B cell (primary cell): ENCODE measurements at regions not wholly inside any gene's neighbourhood (a gene's known extent, or its start where the extent isn't known, plus 50 kb on each side); places are given as distances from the start of the nearest gene placed in this dataset.

Experiments used
- EZH2 ChIP-seq: IDR thresholded peaks from 2 replicates; pipeline ENCODE4 v1.6.1; 2012; ENCODE audit warnings: borderline replicate concordance, low read depth, mild to moderate bottlenecking, moderate library complexity, low read length; ENCODE audit not compliant: insufficient read depth, poor library complexity, severe bottlenecking
- TF ChIP-seq, protein P1 (sequence below): fragments of 200-600 bp; IDR thresholded peaks from one replicate; pipeline ENCODE4 v1.8.0; 2022; ENCODE audit warnings: antibody characterized with exemption, mild to moderate bottlenecking

DNA sequence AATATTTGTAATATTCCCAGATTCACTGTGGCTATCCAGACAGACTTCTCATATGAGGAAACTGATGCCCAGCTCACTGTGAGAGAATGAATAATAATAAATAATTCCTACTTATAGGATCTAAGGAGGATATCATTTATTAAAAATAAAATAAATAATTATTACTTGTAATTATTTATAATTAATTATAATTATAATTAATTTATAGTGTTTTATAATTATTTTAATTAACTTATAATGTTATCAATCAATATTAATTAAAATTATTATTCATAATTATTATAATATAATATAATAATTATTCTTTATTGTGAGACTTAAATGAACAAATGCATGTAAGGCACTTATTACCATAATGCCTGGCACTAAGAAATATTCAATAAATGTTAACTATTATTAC, 192.8 kb downstream of the GALC start:
- no peak for TF ChIP-seq EZH2
- TF ChIP-seq, protein P1, sequence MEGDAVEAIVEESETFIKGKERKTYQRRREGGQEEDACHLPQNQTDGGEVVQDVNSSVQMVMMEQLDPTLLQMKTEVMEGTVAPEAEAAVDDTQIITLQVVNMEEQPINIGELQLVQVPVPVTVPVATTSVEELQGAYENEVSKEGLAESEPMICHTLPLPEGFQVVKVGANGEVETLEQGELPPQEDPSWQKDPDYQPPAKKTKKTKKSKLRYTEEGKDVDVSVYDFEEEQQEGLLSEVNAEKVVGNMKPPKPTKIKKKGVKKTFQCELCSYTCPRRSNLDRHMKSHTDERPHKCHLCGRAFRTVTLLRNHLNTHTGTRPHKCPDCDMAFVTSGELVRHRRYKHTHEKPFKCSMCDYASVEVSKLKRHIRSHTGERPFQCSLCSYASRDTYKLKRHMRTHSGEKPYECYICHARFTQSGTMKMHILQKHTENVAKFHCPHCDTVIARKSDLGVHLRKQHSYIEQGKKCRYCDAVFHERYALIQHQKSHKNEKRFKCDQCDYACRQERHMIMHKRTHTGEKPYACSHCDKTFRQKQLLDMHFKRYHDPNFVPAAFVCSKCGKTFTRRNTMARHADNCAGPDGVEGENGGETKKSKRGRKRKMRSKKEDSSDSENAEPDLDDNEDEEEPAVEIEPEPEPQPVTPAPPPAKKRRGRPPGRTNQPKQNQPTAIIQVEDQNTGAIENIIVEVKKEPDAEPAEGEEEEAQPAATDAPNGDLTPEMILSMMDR, result no peak
